ENCODE measurements at regions not wholly inside any gene's neighbourhood (a gene's known extent, or its start where the extent isn't known, plus 50 kb on each side); places are given as distances from the start of the nearest gene placed in this dataset.

- in situ Hi-C loops (cut with MboI; ENCODE audit: low sequenced_read_pairs) = no loop called here
- Histone ChIP-seq H3K36me3 (replicated peaks) (no peaks in the 10 kb centered on the region), H3K4me1 (no peaks in the 10 kb centered on the region), H3K27me3 (ENCODE audit: low read depth) (no peaks in the 10 kb centered on the region), H3K4me3 (no peak overlapping the region), H3K9me3 (no peaks in the 10 kb centered on the region)
- DNase-seq (ENCODE audit: low spot score in 2 of 2) = no peak
Measured at GRCh38 chr15:87416591-87417257, 839.8 kb downstream of the NTRK3 start.

GRCh38 chr15:87408902-87409301, 847.6 kb downstream of the NTRK3 start:
- no peak for DNase-seq (ENCODE audit: low spot score in 2 of 2)
- in situ Hi-C loops (cut with MboI; ENCODE audit: low sequenced_read_pairs) = no loop called here
- Histone ChIP-seq H3K36me3 (replicated peaks) (no peaks in the 10 kb centered on the region), H3K4me1 (no peaks in the 10 kb centered on the region), H3K27me3 (ENCODE audit: low read depth) (no peaks in the 10 kb centered on the region), H3K9me3 (peaks cover 14% of the 10 kb centered on the region), H3K4me3 (no peak overlapping the region)

- in situ Hi-C loops (cut with MboI; ENCODE audit: low sequenced_read_pairs) = no loop called here
- no peaks in the 10 kb centered on the region for H3K27me3 ChIP-seq (ENCODE audit: low read depth)
- H3K9me3 ChIP-seq = peaks cover 26% of the 10 kb centered on the region
- H3K4me3 ChIP-seq = no peak overlapping the region
- no peak for DNase-seq (ENCODE audit: low spot score in 2 of 2)
- no peaks in the 10 kb centered on the region for H3K4me1 ChIP-seq
- no peaks in the 10 kb centered on the region for H3K36me3 ChIP-seq (replicated peaks)
Measured at GRCh38 chr15:87403973-87404372, 852.6 kb downstream of the NTRK3 start.

- in situ Hi-C loops (cut with MboI; ENCODE audit: low sequenced_read_pairs) = no loop called here
- H3K9me3 ChIP-seq = peaks cover 20% of the 10 kb centered on the region
- H3K4me1 ChIP-seq = no peaks in the 10 kb centered on the region
- no peak for DNase-seq (ENCODE audit: low spot score in 2 of 2)
- H3K36me3 ChIP-seq (replicated peaks) = no peaks in the 10 kb centered on the region
- no peaks in the 10 kb centered on the region for H3K27me3 ChIP-seq (ENCODE audit: low read depth)
- no peak overlapping the region for H3K4me3 ChIP-seq
Measured at GRCh38 chr15:87401973-87402372, 854.6 kb downstream of the NTRK3 start.

GRCh38 chr15:87394676-87395075, 861.9 kb downstream of the NTRK3 start:
- Histone ChIP-seq H3K4me1 (no peaks in the 10 kb centered on the region), H3K27me3 (ENCODE audit: low read depth) (no peaks in the 10 kb centered on the region), H3K9me3 (peaks cover 7% of the 10 kb centered on the region), H3K36me3 (replicated peaks) (no peaks in the 10 kb centered on the region), H3K4me3 (no peak overlapping the region)
- in situ Hi-C loops (cut with MboI; ENCODE audit: low sequenced_read_pairs) = no loop called here
- no peak for DNase-seq (ENCODE audit: low spot score in 2 of 2)

GRCh38 chr15:87387766-87388165, 868.8 kb downstream of the NTRK3 start:
- no peak for DNase-seq (ENCODE audit: low spot score in 2 of 2)
- Histone ChIP-seq H3K4me3 (no peak overlapping the region), H3K27me3 (ENCODE audit: low read depth) (no peaks in the 10 kb centered on the region), H3K4me1 (no peaks in the 10 kb centered on the region), H3K9me3 (peaks cover 3% of the 10 kb centered on the region; the same call in 1 of the 2 replicates), H3K36me3 (replicated peaks) (no peaks in the 10 kb centered on the region)
- in situ Hi-C loops (cut with MboI; ENCODE audit: low sequenced_read_pairs) = no loop called here

GRCh38 chr15:87374339-87374738, 882.2 kb downstream of the NTRK3 start:
- no peaks in the 10 kb centered on the region for H3K36me3 ChIP-seq (replicated peaks)
- H3K27me3 ChIP-seq (ENCODE audit: low read depth) = no peaks in the 10 kb centered on the region
- peaks cover 7% of the 10 kb centered on the region for H3K9me3 ChIP-seq
- no peak for DNase-seq (ENCODE audit: low spot score in 2 of 2)
- H3K4me1 ChIP-seq = no peaks in the 10 kb centered on the region
- no peak overlapping the region for H3K4me3 ChIP-seq
- in situ Hi-C loops (cut with MboI; ENCODE audit: low sequenced_read_pairs) = no loop called here

GRCh38 chr15:87369269-87369668, 887.3 kb downstream of the NTRK3 start:
- Histone ChIP-seq H3K9me3 (peaks cover 15% of the 10 kb centered on the region), H3K4me1 (no peaks in the 10 kb centered on the region), H3K4me3 (no peak overlapping the region), H3K36me3 (replicated peaks) (no peaks in the 10 kb centered on the region), H3K27me3 (ENCODE audit: low read depth) (no peaks in the 10 kb centered on the region)
- in situ Hi-C loops (cut with MboI; ENCODE audit: low sequenced_read_pairs) = no loop called here
- DNase-seq (ENCODE audit: low spot score in 2 of 2) = no peak

GRCh38 chr15:87368511-87368910, 888.0 kb downstream of the NTRK3 start:
- Histone ChIP-seq H3K36me3 (replicated peaks) (no peaks in the 10 kb centered on the region), H3K4me1 (no peaks in the 10 kb centered on the region), H3K27me3 (ENCODE audit: low read depth) (no peaks in the 10 kb centered on the region), H3K9me3 (peaks cover 15% of the 10 kb centered on the region), H3K4me3 (no peak overlapping the region)
- no peak for DNase-seq (ENCODE audit: low spot score in 2 of 2)
- in situ Hi-C loops (cut with MboI; ENCODE audit: low sequenced_read_pairs) = no loop called here

- H3K9me3 ChIP-seq = peaks cover 17% of the 10 kb centered on the region
- H3K4me1 ChIP-seq = no peaks in the 10 kb centered on the region
- H3K36me3 ChIP-seq (replicated peaks) = no peaks in the 10 kb centered on the region
- no peaks in the 10 kb centered on the region for H3K27me3 ChIP-seq (ENCODE audit: low read depth)
- H3K4me3 ChIP-seq = no peak overlapping the region
- DNase-seq (ENCODE audit: low spot score in 2 of 2) = no peak
- in situ Hi-C loops (cut with MboI; ENCODE audit: low sequenced_read_pairs) = no loop called here
Measured at GRCh38 chr15:87365186-87365585, 891.4 kb downstream of the NTRK3 start.

GRCh38 chr15:87362531-87362930, 894.0 kb downstream of the NTRK3 start:
- no peak for DNase-seq (ENCODE audit: low spot score in 2 of 2)
- Histone ChIP-seq H3K9me3 (peaks cover 15% of the 10 kb centered on the region), H3K27me3 (ENCODE audit: low read depth) (no peaks in the 10 kb centered on the region), H3K4me3 (no peak overlapping the region), H3K36me3 (replicated peaks) (no peaks in the 10 kb centered on the region), H3K4me1 (no peaks in the 10 kb centered on the region)
- in situ Hi-C loops (cut with MboI; ENCODE audit: low sequenced_read_pairs) = no loop called here

- Histone ChIP-seq H3K4me1 (no peaks in the 10 kb centered on the region), H3K36me3 (replicated peaks) (no peaks in the 10 kb centered on the region), H3K27me3 (ENCODE audit: low read depth) (no peaks in the 10 kb centered on the region), H3K9me3 (peaks cover 12% of the 10 kb centered on the region), H3K4me3 (no peak overlapping the region)
- no peak for DNase-seq (ENCODE audit: low spot score in 2 of 2)
- in situ Hi-C loops (cut with MboI; ENCODE audit: low sequenced_read_pairs) = no loop called here
Measured at GRCh38 chr15:87357637-87358313, 898.8 kb downstream of the NTRK3 start.

- Histone ChIP-seq H3K4me1 (no peaks in the 10 kb centered on the region), H3K9me3 (peaks cover 8% of the 10 kb centered on the region), H3K4me3 (no peak overlapping the region), H3K27me3 (ENCODE audit: low read depth) (no peaks in the 10 kb centered on the region), H3K36me3 (replicated peaks) (no peaks in the 10 kb centered on the region)
- in situ Hi-C loops (cut with MboI; ENCODE audit: low sequenced_read_pairs) = no loop called here
- DNase-seq (ENCODE audit: low spot score in 2 of 2) = no peak
Measured at GRCh38 chr15:87355946-87356345, 900.6 kb downstream of the NTRK3 start.

- Histone ChIP-seq H3K27me3 (ENCODE audit: low read depth) (no peaks in the 10 kb centered on the region), H3K4me1 (no peaks in the 10 kb centered on the region), H3K4me3 (no peak overlapping the region), H3K36me3 (replicated peaks) (no peaks in the 10 kb centered on the region), H3K9me3 (peaks cover 8% of the 10 kb centered on the region)
- no peak for DNase-seq (ENCODE audit: low spot score in 2 of 2)
- in situ Hi-C loops (cut with MboI; ENCODE audit: low sequenced_read_pairs) = no loop called here
Measured at GRCh38 chr15:87354661-87355410, 901.7 kb downstream of the NTRK3 start.
